ENCODE measurements at regions not wholly inside any gene's neighbourhood (a gene's known extent, or its start where the extent isn't known, plus 50 kb on each side); places are given as distances from the start of the nearest gene placed in this dataset.

GRCh38 chr5:119820016-119820415 lies 190.7 kb downstream of the FAM170A start:
- TF ChIP-seq POLR2A (IDR thresholded peaks at IDR 0.05) (no peak), CTCF (IDR thresholded peaks at IDR 0.05) (no peak)

All from right lobe of liver (tissue), 4 donors.